Muscle of leg (tissue), 3 donors: ENCODE measurements at regions not wholly inside any gene's neighbourhood (a gene's known extent, or its start where the extent isn't known, plus 50 kb on each side); places are given as distances from the start of the nearest gene placed in this dataset.

Experiments
- DNase-seq: peaks from one replicate; pipeline ENCODE4 v3.0.0; 2013
- H3K27ac ChIP-seq: one replicate; pipeline ENCODE4 v1.5.1; 2013; ENCODE audit warnings: mild to moderate bottlenecking, low read length, control low read depth
- H3K27me3 ChIP-seq: one replicate; pipeline ENCODE4 v1.6.1; 2013; ENCODE audit warnings: low read length; ENCODE audit not compliant: control insufficient read depth, insufficient read depth
- H3K36me3 ChIP-seq: one replicate; pipeline ENCODE4 v1.6.1; 2013; ENCODE audit warnings: low read length; ENCODE audit not compliant: control insufficient read depth, insufficient read depth
- H3K4me1 ChIP-seq: one replicate; pipeline ENCODE4 v1.6.1; 2013; ENCODE audit warnings: low read length; ENCODE audit not compliant: control insufficient read depth, insufficient read depth
- H3K4me3 ChIP-seq: one replicate; pipeline ENCODE4 v1.5.1; 2013; ENCODE audit warnings: low read length, control low read depth
- H3K9me3 ChIP-seq: replicated peaks from 2 replicates; pipeline ENCODE4 v1.6.1; 2013; ENCODE audit warnings: low read depth, low read length; ENCODE audit not compliant: control insufficient read depth
- WGBS: methylation state at CpG from one replicate; pipeline ENCODE4 v1.1.5; 2013; ENCODE audit warnings: missing lambda C conversion rate; ENCODE audit not compliant: insufficient coverage; 5-methylcytosine and 5-hydroxymethylcytosine counted together

DNA sequence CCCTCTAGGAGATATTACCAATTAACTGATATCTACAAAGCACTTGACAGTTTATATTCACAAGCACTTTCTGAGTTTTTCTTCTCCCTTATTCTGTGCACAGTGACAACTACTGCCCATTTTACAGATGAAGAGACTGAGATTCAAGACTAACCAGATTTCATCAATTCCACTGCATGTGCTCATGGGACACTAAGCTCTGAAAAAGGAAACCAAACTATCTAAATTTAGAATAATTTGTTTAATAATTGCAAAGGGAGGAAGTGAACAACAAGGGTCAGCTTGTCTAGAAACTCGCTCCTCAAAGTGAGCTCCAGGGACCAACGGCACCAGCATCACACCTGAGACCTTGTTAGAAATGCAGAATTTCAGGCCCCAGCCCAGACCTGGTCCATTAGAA lies 50.8 kb upstream of the MYLIP start:
- H3K4me3 ChIP-seq: no peak overlapping the region

DNA sequence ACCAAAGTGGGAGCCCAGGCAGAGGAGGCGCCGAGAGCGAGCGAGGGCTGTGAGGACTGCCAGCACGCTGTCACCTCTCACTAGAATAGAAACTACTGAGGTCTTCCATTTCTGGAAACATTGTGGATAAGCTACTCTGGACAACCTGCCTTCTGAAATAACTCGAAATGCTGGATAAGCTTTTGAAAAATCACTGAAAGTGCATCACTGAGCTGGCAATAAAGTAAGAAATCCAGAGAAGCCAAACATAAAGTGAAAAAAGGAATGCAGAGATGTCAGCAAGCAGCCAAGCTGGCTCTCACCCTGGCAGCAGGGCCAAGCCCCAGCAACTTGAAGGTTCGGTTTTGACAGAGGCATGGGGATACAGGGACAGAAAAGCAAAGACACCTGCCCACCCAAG lies 59.2 kb upstream of the MYLIP start:
- Histone ChIP-seq H3K4me3 (no peak overlapping the region), H3K36me3 (no peaks in the 10 kb centered on the region), H3K4me1 (peaks cover 3% of the 10 kb centered on the region), H3K27ac (no peak overlapping the region), H3K9me3 (no peaks in the 10 kb centered on the region), H3K27me3 (no peaks in the 10 kb centered on the region)
- 77% methylated on average over 6 of the region's 7 CpGs for WGBS
- peak; percentile 58 for DNase-seq

More for the DNA sequence above, 50.8 kb upstream of the MYLIP start:
- 83% methylated on average over 1 of the region's 2 CpGs for WGBS
- Histone ChIP-seq H3K4me1 (no peaks in the 10 kb centered on the region), H3K9me3 (no peaks in the 10 kb centered on the region), H3K27ac (no peak overlapping the region), H3K36me3 (no peaks in the 10 kb centered on the region), H3K27me3 (no peaks in the 10 kb centered on the region)
- no peak for DNase-seq

DNA sequence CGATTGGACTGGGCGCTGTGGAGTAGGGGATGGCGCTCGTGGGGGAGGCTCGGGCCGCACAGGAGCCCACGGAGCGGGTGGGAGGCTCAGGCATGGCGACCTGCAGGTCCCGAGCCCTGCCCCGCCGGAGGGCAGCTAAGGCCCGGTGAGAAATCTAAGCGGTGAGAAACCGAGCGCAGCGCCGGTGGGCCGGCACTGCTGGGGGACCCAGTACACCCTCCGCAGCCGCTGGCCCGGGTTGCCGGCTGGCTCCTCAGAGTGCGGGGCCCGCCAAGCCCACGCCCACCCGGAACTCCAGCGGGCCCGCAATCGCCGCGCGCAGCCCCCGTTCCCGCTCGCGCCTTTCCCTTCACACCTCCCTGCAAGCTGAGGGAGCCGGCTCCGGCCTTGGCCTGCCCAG lies 59.7 kb upstream of the MYLIP start:
- Histone ChIP-seq H3K4me1 (peaks cover 8% of the 10 kb centered on the region), H3K9me3 (no peaks in the 10 kb centered on the region), H3K36me3 (no peaks in the 10 kb centered on the region), H3K4me3 (no peak overlapping the region), H3K27me3 (no peaks in the 10 kb centered on the region), H3K27ac (no peak overlapping the region)
- WGBS: 97% methylated on average over 39 of the region's 39 CpGs
- no peak for DNase-seq

DNA sequence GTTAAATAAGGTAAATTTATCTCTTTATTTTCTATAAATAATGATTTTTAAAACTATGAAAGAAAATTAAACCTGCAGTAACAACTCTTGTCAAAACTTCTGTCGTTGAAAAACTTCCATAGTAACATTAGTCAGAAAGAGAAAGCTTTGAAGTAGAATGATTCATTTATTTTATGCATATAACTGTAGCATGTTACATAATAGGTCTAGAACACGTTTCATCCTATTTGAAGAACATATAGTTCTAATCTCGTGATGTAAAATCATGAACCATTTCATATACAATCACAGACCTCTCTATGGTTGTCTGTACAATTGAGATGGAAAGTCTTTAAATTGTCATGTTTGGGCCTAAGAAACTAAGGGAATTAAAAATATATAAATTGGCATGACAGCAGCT lies 61.3 kb upstream of the MYLIP start:
- Histone ChIP-seq H3K4me3 (no peak overlapping the region), H3K9me3 (no peaks in the 10 kb centered on the region), H3K27ac (no peak overlapping the region), H3K4me1 (peaks cover 8% of the 10 kb centered on the region), H3K27me3 (no peaks in the 10 kb centered on the region), H3K36me3 (no peaks in the 10 kb centered on the region)
- DNase-seq: no peak
- WGBS: no CpG with 5 or more reads among the region's 3 CpGs

DNA sequence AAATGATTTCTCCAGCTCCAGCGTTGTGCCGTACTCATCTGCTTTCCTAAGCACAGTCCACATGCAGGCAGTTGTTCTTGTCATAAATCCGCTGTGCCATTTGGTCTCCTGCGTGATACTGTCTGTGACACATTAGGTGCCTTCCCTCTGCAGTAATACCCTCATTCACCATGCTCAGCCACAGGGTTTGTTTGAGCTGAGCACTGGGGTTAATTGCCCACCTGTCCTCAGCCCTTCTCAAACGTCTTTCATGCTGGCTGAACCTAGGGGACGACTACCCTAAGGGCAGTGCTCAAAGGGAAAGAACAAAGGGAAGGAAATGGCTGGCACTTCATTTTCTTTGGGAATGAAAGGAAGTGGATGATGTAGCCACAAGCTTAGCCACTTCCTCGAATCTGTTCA lies 64.2 kb upstream of the MYLIP start:
- Histone ChIP-seq H3K9me3 (no peaks in the 10 kb centered on the region), H3K27ac (peak overlapping the region; percentile 71), H3K27me3 (no peaks in the 10 kb centered on the region), H3K4me1 (peaks cover 17% of the 10 kb centered on the region), H3K4me3 (no peak overlapping the region), H3K36me3 (no peaks in the 10 kb centered on the region)
- DNase-seq: peak; percentile 78
- 20% methylated on average over 4 of the region's 7 CpGs for WGBS

DNA sequence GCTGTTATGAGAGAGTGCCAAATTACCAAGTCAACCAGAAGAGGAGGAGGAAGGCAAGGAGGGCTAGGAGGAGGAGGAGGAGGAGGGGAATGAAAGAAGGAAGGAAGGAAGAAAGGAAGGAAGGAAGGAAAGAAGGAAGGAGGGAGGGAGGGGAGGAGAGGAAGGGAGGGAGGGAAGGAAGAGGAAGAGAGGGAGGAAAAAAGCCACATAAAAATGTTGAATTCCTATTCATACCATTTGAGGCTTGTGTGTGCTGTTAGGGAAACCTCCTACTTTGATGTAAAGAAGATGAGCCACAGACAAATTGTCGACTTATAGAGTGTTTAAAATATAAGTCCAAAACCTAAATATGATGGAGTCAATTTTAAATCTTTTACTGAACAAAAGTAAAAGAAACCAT lies 65.3 kb upstream of the MYLIP start:
- Histone ChIP-seq H3K4me3 (no peak overlapping the region), H3K4me1 (peaks cover 23% of the 10 kb centered on the region), H3K9me3 (no peaks in the 10 kb centered on the region), H3K36me3 (no peaks in the 10 kb centered on the region), H3K27me3 (no peaks in the 10 kb centered on the region), H3K27ac (no peak overlapping the region)
- no CpG with 5 or more reads among the region's 1 CpG for WGBS
- DNase-seq: no peak

DNA sequence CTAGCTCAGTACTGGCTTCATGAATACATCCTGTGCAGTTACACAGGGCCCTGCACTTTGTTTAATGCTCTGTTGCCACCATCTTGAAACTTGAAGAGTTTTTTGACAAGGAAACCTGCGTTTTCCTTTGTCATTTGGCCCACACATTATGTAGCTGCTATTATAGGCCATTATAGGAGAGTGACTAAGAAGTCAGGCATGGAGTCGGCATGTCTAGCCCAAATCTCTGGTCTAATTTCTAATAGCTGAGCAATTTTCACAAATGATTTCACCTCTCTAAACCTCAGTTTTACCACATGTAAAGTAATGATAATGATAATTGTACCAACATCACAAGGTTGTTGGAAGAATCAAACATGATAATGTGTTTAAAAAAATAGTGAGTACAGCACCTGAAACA lies 67.1 kb upstream of the MYLIP start:
- no peak overlapping the region for H3K27ac ChIP-seq

DNA sequence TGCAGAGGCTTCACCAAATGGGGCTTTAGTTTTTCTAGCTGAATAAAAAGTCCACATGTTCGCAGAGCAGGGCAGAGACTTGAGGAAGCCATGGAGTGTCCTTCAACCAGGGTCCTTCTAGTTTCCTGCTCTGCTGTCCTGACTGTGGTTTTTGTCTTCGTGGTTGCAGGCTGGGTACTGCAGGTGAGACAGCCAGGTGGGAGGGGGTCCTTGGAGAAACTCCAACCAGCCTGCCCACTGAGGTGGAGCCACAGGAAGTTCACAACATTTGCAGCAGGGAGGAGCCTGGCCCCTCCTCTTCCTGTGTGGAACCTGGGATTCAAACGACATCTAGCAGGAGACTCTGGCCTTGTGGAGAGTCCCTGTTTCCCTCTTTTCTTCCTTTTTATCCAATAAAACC lies 68.8 kb upstream of the MYLIP start:
- Histone ChIP-seq H3K27me3 (no peaks in the 10 kb centered on the region), H3K4me3 (no peak overlapping the region), H3K27ac (peak overlapping the region; percentile 83), H3K4me1 (peaks cover 30% of the 10 kb centered on the region), H3K36me3 (no peaks in the 10 kb centered on the region), H3K9me3 (no peaks in the 10 kb centered on the region)
- no peak for DNase-seq
- 86% methylated on average over 2 of the region's 3 CpGs for WGBS

More for the DNA sequence above, 67.1 kb upstream of the MYLIP start:
- Histone ChIP-seq H3K36me3 (no peaks in the 10 kb centered on the region), H3K4me3 (no peak overlapping the region), H3K27me3 (no peaks in the 10 kb centered on the region), H3K9me3 (no peaks in the 10 kb centered on the region), H3K4me1 (peaks cover 30% of the 10 kb centered on the region)
- no CpG with 5 or more reads among the region's 2 CpGs for WGBS
- DNase-seq: no peak

DNA sequence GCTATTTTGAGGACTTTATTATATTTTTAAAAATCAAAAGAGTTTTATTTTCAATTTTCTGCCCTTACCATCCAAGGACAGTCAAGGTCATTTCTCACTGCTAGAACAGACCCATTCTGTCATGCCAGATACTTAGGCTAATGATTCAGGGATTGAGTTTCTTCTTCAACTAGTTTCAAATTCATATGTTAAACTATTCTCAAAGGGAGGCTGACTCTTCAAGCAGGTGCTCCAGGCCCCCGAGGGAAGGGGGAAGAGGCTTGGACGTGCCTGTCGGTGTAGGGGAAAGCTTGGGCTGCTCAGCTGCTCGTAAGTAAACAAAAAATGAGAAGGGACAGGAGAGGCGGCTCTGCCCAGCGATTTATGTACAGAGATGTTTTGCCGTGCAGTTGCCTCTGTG lies 69.4 kb upstream of the MYLIP start:
- Histone ChIP-seq H3K4me3 (no peak overlapping the region), H3K36me3 (no peaks in the 10 kb centered on the region), H3K27me3 (no peaks in the 10 kb centered on the region), H3K27ac (peak overlapping the region; percentile 83), H3K4me1 (peaks cover 25% of the 10 kb centered on the region), H3K9me3 (no peaks in the 10 kb centered on the region)
- DNase-seq: peak; percentile 74
- WGBS: 34% methylated on average over 7 of the region's 7 CpGs

DNA sequence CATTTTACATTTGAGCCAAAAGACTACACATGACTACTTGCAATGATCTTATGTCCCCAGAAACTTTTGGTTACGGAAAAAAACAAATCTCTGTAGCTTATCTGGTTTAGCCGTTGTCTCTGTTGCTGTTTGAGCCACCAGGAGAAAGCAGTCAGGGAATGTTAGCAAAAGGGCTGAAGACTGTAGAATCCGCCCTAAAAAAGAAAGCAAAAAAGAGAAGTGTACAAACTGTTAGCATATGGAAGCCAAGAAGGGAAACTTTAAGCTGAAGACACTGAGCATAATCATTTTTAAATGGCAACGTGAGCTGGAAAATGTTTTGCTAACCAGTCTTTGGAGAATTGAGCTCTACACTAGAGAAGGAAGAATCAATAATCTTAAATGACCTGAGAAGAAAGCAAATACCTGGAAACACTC lies 69.9 kb upstream of the MYLIP start:
- peaks cover 22% of the 10 kb centered on the region for H3K4me1 ChIP-seq
- peak overlapping the region; percentile 63 for H3K27ac ChIP-seq
- DNase-seq: peak; percentile 66
- no peaks in the 10 kb centered on the region for H3K9me3 ChIP-seq
- no peak overlapping the region for H3K4me3 ChIP-seq
- WGBS: 43% methylated on average over 2 of the region's 4 CpGs
- no peaks in the 10 kb centered on the region for H3K36me3 ChIP-seq
- no peaks in the 10 kb centered on the region for H3K27me3 ChIP-seq

DNA sequence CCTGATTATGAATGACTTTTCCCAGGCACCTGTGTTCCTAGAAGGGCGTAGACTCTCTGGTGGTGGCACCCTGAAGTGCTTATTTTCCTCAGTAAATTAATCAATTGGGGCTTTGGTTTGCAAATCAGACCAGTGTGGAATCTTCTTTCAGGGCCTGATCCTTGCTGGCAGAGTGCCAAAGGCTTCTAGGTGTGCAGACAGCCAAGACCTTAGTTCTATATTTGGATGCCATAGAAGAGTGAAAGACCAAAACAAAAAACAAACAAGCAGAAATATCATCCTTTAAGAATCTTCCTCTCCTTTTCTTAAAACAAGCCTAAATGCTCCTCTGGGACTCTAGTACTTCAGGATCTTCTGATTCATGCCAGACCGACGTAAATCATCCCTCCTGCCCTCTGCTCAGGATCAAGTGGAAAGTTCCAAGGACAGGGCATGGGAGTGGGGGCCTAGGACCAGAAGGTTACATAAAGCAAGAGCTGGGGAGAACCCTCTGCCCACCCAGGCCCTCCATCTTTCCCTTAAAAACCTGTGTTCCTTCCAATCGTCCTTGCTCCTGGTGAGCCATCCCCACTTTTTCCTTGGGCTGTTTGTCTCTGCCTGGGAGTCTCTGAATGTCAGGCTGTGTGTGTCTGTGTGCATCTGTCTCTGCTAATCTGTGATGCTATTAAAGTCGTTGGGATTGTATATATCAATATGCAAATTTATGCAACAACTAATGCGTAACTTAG lies 70.5 kb upstream of the MYLIP start:
- Histone ChIP-seq H3K4me1 (peaks cover 22% of the 10 kb centered on the region), H3K27ac (peak overlapping the region; percentile 56), H3K4me3 (no peak overlapping the region), H3K9me3 (no peaks in the 10 kb centered on the region), H3K27me3 (no peaks in the 10 kb centered on the region), H3K36me3 (no peaks in the 10 kb centered on the region)
- no CpG with 5 or more reads among the region's 6 CpGs for WGBS
- DNase-seq: peak; percentile 41
